ENCODE measurements at regions not wholly inside any gene's neighbourhood (a gene's known extent, or its start where the extent isn't known, plus 50 kb on each side); places are given as distances from the start of the nearest gene placed in this dataset.

GRCh38 chr19:30304540-30304939, 67.6 kb upstream of the ZNF536 start:
- DNase-seq (ENCODE audit: low read depth, low spot score): no peak

- no peak for DNase-seq (ENCODE audit: low read depth, low spot score)
Observed at GRCh38 chr19:30305346-30306060, 66.7 kb upstream of the ZNF536 start.

- no peak for DNase-seq (ENCODE audit: low read depth, low spot score)
Observed at GRCh38 chr19:30307191-30307974, 64.8 kb upstream of the ZNF536 start.

GRCh38 chr19:30309176-30309575, 63.0 kb upstream of the ZNF536 start:
- DNase-seq (ENCODE audit: low read depth, low spot score): no peak

GRCh38 chr19:30309905-30310601, 62.1 kb upstream of the ZNF536 start:
- DNase-seq (ENCODE audit: low read depth, low spot score): no peak

GRCh38 chr19:30310602-30311263, 61.5 kb upstream of the ZNF536 start:
- no peak for DNase-seq (ENCODE audit: low read depth, low spot score)

- no peak for DNase-seq (ENCODE audit: low read depth, low spot score)
Observed at GRCh38 chr19:30311911-30312310, 60.3 kb upstream of the ZNF536 start.

- no peak for DNase-seq (ENCODE audit: low read depth, low spot score)
Observed at GRCh38 chr19:30312582-30313352, 59.4 kb upstream of the ZNF536 start.

- no peak for DNase-seq (ENCODE audit: low read depth, low spot score)
Observed at GRCh38 chr19:30313353-30313750, 58.8 kb upstream of the ZNF536 start.

GRCh38 chr19:30314056-30314804, 58.0 kb upstream of the ZNF536 start:
- DNase-seq (ENCODE audit: low read depth, low spot score): no peak

- DNase-seq (ENCODE audit: low read depth, low spot score): no peak
Observed at GRCh38 chr19:30314805-30315155, 57.4 kb upstream of the ZNF536 start.

GRCh38 chr19:30315159-30315558, 57.0 kb upstream of the ZNF536 start:
- DNase-seq (ENCODE audit: low read depth, low spot score): no peak

GRCh38 chr19:30316000-30316491, 56.1 kb upstream of the ZNF536 start:
- no peak for DNase-seq (ENCODE audit: low read depth, low spot score)

GRCh38 chr19:30316560-30317106, 55.6 kb upstream of the ZNF536 start:
- DNase-seq (ENCODE audit: low read depth, low spot score): no peak

GRCh38 chr19:30317403-30317802, 54.8 kb upstream of the ZNF536 start:
- DNase-seq (ENCODE audit: low read depth, low spot score): no peak

- DNase-seq (ENCODE audit: low read depth, low spot score): no peak
Observed at GRCh38 chr19:30318261-30318660, 53.9 kb upstream of the ZNF536 start.

- no peak for DNase-seq (ENCODE audit: low read depth, low spot score)
Observed at GRCh38 chr19:30318936-30319335, 53.2 kb upstream of the ZNF536 start.

- no peak for DNase-seq (ENCODE audit: low read depth, low spot score)
Observed at GRCh38 chr19:30319411-30319810, 52.8 kb upstream of the ZNF536 start.

GRCh38 chr19:30319876-30320275, 52.3 kb upstream of the ZNF536 start:
- no peak for DNase-seq (ENCODE audit: low read depth, low spot score)

- no peak for DNase-seq (ENCODE audit: low read depth, low spot score)
Observed at GRCh38 chr19:30320466-30320865, 51.7 kb upstream of the ZNF536 start.
